ENCODE measurements at regions not wholly inside any gene's neighbourhood (a gene's known extent, or its start where the extent isn't known, plus 50 kb on each side); places are given as distances from the start of the nearest gene placed in this dataset.

- TF ChIP-seq MAFK (IDR thresholded peaks at IDR 0.05; ENCODE audit: partially characterized antibody) (no peak), CEBPB (IDR thresholded peaks at IDR 0.05) (no peak)
- POLR2A ChIA-PET: no interaction called here
- WGBS (ENCODE audit: missing lambda C conversion rate): 17% methylated on average over 3 of the region's 3 CpGs
- no peaks in the 10 kb centered on the region for H3K4me1 ChIP-seq
- no peak overlapping the region for H3K27ac ChIP-seq
- DNase-seq (ENCODE audit: low read depth in 1 of 2, low spot score in 1 of 2): no peak
- FAIRE-seq: no peak
- no peak overlapping the region for H3K4me2 ChIP-seq
- H3K9me3 ChIP-seq: no peaks in the 10 kb centered on the region
- H3K4me3 ChIP-seq: no peak overlapping the region
- ATAC-seq: no peak
- CTCF ChIA-PET: no interaction called here
These were observed 710.1 kb downstream of the SQOR start for GRCh38 chr15:46344915-46345314.

- Histone ChIP-seq H3K27ac (no peak overlapping the region), H3K9me3 (no peaks in the 10 kb centered on the region), H3K4me2 (no peak overlapping the region), H3K4me1 (no peaks in the 10 kb centered on the region), H3K4me3 (no peak overlapping the region)
- ChIA-PET POLR2A (no interaction called here), CTCF (interaction anchor here (0.6 kb wide), 1 partner anchor 568 kb away, joined by 3 read pairs; no protein-coding TSS in a partner anchor)
- DNase-seq (ENCODE audit: low read depth in 1 of 2, low spot score in 1 of 2) (no peak), FAIRE-seq (no peak), ATAC-seq (no peak)
- TF ChIP-seq TP53 (CRISPR knock-in tag; IDR thresholded peaks at IDR 0.05) (no peak), MAFK (IDR thresholded peaks at IDR 0.05; ENCODE audit: partially characterized antibody) (no peak), ESRRA (IDR thresholded peaks at IDR 0.05; ENCODE audit: borderline replicate concordance, low read length) (no peak), GATA3 (IDR thresholded peaks at IDR 0.05; ENCODE audit: borderline replicate concordance) (no peak), ZSCAN20 (CRISPR knock-in tag; IDR thresholded peaks at IDR 0.05) (no peak), RFX5 (IDR thresholded peaks at IDR 0.05) (no peak), POLR2A (IDR thresholded peaks at IDR 0.05; ENCODE audit: low read length) (no peak), SREBF2 (IDR thresholded peaks at IDR 0.05) (no peak), E2F6 (IDR thresholded peaks at IDR 0.05; ENCODE audit: borderline replicate concordance, low read depth) (no peak), NPAS2 (CRISPR knock-in tag; IDR thresholded peaks at IDR 0.05; ENCODE audit: borderline replicate concordance) (no peak), PHF8 (IDR thresholded peaks at IDR 0.05; ENCODE audit: borderline replicate concordance, low read depth) (no peak), NR3C1 (IDR thresholded peaks at IDR 0.05) (no peak), HOXA7 (CRISPR knock-in tag; IDR thresholded peaks at IDR 0.05) (no peak), HEYL (CRISPR knock-in tag; IDR thresholded peaks at IDR 0.05) (no peak), USF2 (IDR thresholded peaks at IDR 0.05) (no peak)
- TF ChIP-seq, protein P1, sequence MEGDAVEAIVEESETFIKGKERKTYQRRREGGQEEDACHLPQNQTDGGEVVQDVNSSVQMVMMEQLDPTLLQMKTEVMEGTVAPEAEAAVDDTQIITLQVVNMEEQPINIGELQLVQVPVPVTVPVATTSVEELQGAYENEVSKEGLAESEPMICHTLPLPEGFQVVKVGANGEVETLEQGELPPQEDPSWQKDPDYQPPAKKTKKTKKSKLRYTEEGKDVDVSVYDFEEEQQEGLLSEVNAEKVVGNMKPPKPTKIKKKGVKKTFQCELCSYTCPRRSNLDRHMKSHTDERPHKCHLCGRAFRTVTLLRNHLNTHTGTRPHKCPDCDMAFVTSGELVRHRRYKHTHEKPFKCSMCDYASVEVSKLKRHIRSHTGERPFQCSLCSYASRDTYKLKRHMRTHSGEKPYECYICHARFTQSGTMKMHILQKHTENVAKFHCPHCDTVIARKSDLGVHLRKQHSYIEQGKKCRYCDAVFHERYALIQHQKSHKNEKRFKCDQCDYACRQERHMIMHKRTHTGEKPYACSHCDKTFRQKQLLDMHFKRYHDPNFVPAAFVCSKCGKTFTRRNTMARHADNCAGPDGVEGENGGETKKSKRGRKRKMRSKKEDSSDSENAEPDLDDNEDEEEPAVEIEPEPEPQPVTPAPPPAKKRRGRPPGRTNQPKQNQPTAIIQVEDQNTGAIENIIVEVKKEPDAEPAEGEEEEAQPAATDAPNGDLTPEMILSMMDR (IDR thresholded peaks at IDR 0.05): no peak
- TF ChIP-seq, protein P2, sequence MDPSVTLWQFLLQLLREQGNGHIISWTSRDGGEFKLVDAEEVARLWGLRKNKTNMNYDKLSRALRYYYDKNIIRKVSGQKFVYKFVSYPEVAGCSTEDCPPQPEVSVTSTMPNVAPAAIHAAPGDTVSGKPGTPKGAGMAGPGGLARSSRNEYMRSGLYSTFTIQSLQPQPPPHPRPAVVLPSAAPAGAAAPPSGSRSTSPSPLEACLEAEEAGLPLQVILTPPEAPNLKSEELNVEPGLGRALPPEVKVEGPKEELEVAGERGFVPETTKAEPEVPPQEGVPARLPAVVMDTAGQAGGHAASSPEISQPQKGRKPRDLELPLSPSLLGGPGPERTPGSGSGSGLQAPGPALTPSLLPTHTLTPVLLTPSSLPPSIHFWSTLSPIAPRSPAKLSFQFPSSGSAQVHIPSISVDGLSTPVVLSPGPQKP (IDR thresholded peaks at IDR 0.05; ENCODE audit: low read depth, low read length): no peak
- TF ChIP-seq, protein P3, sequence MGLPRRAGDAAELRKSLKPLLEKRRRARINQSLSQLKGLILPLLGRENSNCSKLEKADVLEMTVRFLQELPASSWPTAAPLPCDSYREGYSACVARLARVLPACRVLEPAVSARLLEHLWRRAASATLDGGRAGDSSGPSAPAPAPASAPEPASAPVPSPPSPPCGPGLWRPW (IDR thresholded peaks at IDR 0.05): no peak
- TF ChIP-seq, protein P4, sequence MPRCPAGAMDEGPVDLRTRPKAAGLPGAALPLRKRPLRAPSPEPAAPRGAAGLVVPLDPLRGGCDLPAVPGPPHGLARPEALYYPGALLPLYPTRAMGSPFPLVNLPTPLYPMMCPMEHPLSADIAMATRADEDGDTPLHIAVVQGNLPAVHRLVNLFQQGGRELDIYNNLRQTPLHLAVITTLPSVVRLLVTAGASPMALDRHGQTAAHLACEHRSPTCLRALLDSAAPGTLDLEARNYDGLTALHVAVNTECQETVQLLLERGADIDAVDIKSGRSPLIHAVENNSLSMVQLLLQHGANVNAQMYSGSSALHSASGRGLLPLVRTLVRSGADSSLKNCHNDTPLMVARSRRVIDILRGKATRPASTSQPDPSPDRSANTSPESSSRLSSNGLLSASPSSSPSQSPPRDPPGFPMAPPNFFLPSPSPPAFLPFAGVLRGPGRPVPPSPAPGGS (IDR thresholded peaks at IDR 0.05): no peak
- TF ChIP-seq, protein P5, sequence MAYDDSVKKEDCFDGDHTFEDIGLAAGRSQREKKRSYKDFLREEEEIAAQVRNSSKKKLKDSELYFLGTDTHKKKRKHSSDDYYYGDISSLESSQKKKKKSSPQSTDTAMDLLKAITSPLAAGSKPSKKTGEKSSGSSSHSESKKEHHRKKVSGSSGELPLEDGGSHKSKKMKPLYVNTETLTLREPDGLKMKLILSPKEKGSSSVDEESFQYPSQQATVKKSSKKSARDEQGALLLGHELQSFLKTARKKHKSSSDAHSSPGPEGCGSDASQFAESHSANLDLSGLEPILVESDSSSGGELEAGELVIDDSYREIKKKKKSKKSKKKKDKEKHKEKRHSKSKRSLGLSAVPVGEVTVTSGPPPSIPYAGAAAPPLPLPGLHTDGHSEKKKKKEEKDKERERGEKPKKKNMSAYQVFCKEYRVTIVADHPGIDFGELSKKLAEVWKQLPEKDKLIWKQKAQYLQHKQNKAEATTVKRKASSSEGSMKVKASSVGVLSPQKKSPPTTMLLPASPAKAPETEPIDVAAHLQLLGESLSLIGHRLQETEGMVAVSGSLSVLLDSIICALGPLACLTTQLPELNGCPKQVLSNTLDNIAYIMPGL (CRISPR knock-in tag; IDR thresholded peaks at IDR 0.05; ENCODE audit: borderline replicate concordance): no peak
- 34% methylated on average over 3 of the region's 3 CpGs for WGBS (ENCODE audit: missing lambda C conversion rate)
These were observed 719.6 kb downstream of the SQOR start for GRCh38 chr15:46354443-46354842.

Measured in A549 (cell line).